ENCODE measurements at regions not wholly inside any gene's neighbourhood (a gene's known extent, or its start where the extent isn't known, plus 50 kb on each side); places are given as distances from the start of the nearest gene placed in this dataset.

DNA sequence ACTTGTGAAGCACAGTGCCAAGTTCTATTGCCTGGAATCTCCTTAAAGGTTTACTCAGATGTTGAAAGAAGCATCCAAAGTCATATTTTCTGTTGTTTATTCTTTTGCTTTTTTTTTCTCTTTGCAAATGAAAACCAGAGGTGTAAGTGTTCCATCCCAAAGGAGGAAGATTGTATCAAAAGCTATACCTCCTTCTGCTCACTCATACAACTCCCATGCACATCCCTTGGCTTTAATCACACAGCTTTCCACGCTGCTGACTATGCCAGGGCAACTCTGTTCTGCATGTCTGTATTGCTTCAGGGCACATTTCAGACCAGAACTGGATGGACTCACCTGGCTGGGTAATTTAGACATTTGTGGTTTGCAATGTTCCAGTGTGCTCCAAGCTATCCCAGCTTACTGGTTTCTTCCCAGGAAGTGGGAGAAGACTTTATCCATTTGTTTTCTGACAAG lies 399.6 kb upstream of the TBL1XR1 start:
- TF ChIP-seq, protein P1, sequence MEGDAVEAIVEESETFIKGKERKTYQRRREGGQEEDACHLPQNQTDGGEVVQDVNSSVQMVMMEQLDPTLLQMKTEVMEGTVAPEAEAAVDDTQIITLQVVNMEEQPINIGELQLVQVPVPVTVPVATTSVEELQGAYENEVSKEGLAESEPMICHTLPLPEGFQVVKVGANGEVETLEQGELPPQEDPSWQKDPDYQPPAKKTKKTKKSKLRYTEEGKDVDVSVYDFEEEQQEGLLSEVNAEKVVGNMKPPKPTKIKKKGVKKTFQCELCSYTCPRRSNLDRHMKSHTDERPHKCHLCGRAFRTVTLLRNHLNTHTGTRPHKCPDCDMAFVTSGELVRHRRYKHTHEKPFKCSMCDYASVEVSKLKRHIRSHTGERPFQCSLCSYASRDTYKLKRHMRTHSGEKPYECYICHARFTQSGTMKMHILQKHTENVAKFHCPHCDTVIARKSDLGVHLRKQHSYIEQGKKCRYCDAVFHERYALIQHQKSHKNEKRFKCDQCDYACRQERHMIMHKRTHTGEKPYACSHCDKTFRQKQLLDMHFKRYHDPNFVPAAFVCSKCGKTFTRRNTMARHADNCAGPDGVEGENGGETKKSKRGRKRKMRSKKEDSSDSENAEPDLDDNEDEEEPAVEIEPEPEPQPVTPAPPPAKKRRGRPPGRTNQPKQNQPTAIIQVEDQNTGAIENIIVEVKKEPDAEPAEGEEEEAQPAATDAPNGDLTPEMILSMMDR (IDR thresholded peaks at IDR 0.05): no peak
- TF ChIP-seq POLR2A (IDR thresholded peaks at IDR 0.05): no peak

All from adrenal gland (tissue), 5 donors.